Prostate gland (tissue), 2 donors: ENCODE measurements at regions not wholly inside any gene's neighbourhood (a gene's known extent, or its start where the extent isn't known, plus 50 kb on each side); places are given as distances from the start of the nearest gene placed in this dataset.

Experiments
- DNase-seq: peaks from one replicate; pipeline ENCODE4 v3.0.0-alpha.2; 2019; ENCODE audit warnings: low spot score
- H3K27ac ChIP-seq, 2 donors: fragments of 200-600 bp; sonication (generic); 2 replicates each; pipeline ENCODE4 v1.5.1; 2017 to 2019
- H3K27me3 ChIP-seq: fragments of 200-600 bp; sonication (generic); replicated peaks from 2 replicates; pipeline ENCODE4 v1.5.1; 2019; ENCODE audit not compliant: insufficient read depth
- H3K36me3 ChIP-seq, 2 donors: fragments of 200-600 bp; sonication (generic); 1 replicate in 1 of 2; 2 replicates in 1 of 2; pipeline versions ENCODE4 v1.5.1 to v1.8.1; 2017 to 2019
- H3K4me1 ChIP-seq: fragments of 200-600 bp; sonication (generic); replicated peaks from 2 replicates; pipeline ENCODE4 v1.5.1; 2019
- H3K4me3 ChIP-seq, 2 donors: fragments of 200-600 bp; sonication (generic); 2 replicates each; pipeline ENCODE4 v1.5.1; 2017 to 2019
- H3K9me3 ChIP-seq: fragments of 200-600 bp; sonication (generic); 2 replicates; pipeline ENCODE4 v1.5.1; 2017
- POLR2A ChIP-seq: fragments of 450-650 bp; IDR thresholded peaks from one replicate; pipeline ENCODE4 v1.6.1; 2016; ENCODE audit warnings: antibody characterized with exemption, mild to moderate bottlenecking
- POLR2AphosphoS5 ChIP-seq: sonication (generic); formaldehyde crosslinking; IDR thresholded peaks from one replicate; pipeline ENCODE4 v1.6.1; 2017; ENCODE audit warnings: antibody characterized with exemption
- WGBS: methylation state at CpG from one replicate; pipeline ENCODE4 v1.1.5; 2018; 5-methylcytosine and 5-hydroxymethylcytosine counted together
- intact Hi-C: fragments of 100-400 bp; cut with DNase I; formaldehyde crosslinking; loops from one replicate; pipeline ENCODE4 v1.14.2; 2022
- TF ChIP-seq, protein P1 (sequence below), 4 experiments: fragments of 200-600 bp in 2 of 4; fragments of 450-650 bp in 2 of 4; sonication (generic) in 2 of 4; IDR thresholded peaks; 1 replicate in 3 of 4; 2 replicates in 1 of 4; pipeline ENCODE4 v1.5.1; 2016 to 2019; ENCODE audit warnings: antibody characterized with exemption in 4 of 4, mild to moderate bottlenecking in 2 of 4, moderate library complexity in 2 of 4

DNA sequence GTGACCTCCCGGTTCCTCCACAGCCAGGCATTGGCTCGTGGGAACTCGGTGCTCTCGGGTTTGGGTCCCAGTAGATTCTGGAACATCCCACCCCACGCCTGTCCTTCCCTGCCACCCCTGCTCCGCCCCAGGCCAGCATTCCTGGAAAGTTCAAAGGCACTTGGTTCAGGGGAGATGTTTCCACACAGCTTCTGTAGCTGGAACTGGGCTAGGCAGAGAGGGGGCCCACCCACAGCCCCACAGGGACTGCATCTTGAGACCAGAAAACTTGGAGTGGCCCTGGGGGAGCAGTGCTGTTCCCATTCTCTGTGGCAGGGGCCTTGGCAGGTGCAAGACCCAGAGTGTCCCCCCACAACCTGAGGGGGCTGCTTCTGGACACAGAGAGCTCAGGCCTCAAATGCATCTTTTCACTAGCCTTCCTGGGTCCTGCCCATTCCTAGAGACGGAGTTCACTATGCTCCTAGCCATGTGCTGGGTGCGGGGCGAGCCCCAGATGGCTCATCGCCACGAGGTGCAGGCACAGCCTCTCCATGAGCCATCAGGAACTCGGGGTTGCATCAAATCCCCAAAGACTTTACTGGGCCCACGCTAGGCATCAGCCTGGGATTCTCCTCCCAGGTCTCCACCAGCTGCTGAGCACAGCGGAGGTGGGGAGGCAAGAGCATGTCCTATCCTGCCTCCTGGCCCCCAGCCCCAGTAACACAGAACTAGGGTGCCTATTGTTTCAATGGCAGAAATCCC lies 68.7 kb downstream of the ZFP36L2 start:
- Histone ChIP-seq H3K27ac (peak overlapping the region; percentile 79 to 87), H3K9me3 (no peaks in the 10 kb centered on the region), H3K36me3 (no peaks in the 10 kb centered on the region), H3K4me1 (peaks cover 13% of the 10 kb centered on the region), H3K4me3 (no peak overlapping the region), H3K27me3 (no peaks in the 10 kb centered on the region)
- WGBS: 62% methylated on average over 14 of the region's 14 CpGs
- TF ChIP-seq POLR2A (no peak), POLR2AphosphoS5 (no peak)
- TF ChIP-seq, protein P1, sequence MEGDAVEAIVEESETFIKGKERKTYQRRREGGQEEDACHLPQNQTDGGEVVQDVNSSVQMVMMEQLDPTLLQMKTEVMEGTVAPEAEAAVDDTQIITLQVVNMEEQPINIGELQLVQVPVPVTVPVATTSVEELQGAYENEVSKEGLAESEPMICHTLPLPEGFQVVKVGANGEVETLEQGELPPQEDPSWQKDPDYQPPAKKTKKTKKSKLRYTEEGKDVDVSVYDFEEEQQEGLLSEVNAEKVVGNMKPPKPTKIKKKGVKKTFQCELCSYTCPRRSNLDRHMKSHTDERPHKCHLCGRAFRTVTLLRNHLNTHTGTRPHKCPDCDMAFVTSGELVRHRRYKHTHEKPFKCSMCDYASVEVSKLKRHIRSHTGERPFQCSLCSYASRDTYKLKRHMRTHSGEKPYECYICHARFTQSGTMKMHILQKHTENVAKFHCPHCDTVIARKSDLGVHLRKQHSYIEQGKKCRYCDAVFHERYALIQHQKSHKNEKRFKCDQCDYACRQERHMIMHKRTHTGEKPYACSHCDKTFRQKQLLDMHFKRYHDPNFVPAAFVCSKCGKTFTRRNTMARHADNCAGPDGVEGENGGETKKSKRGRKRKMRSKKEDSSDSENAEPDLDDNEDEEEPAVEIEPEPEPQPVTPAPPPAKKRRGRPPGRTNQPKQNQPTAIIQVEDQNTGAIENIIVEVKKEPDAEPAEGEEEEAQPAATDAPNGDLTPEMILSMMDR (IDR thresholded peaks at IDR 0.05): no peak
- DNase-seq: no peak
- intact Hi-C loops: loop anchor here (5.0 kb wide), 1 partner anchor 65 kb away; no protein-coding TSS in a partner anchor

DNA sequence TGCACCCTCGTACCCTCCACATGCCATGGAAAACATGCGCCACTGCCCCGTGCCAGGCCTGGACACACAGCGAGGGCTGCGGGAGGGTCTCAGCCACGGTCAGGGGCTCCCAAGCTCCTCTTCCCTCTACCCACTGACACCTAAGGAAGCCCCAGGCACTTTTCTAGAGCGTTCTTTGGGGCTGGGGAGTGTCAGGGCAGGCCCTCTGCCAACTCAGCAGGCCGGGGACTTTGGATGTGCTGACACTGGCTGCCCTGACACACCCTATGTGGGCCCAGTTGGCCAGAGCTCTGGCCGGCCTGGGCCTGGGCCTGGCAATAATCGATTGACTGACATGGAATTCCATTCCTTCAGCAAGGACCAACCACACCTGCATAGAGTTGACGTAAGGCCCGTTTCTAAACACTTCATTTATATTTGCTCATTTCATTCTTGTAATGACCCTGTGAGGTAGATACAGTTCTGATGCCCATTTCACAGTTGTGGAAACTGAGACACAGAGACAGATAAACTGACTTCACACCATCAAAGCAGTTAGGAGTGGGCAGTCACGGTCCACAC lies 70.5 kb downstream of the ZFP36L2 start:
- no peak for DNase-seq
- no peaks in the 10 kb centered on the region for H3K36me3 ChIP-seq
- H3K4me1 ChIP-seq: peaks cover 13% of the 10 kb centered on the region
- TF ChIP-seq POLR2AphosphoS5 (no peak), POLR2A (no peak)
- TF ChIP-seq, protein P1 (IDR thresholded peaks at IDR 0.05): no peak
- no peaks in the 10 kb centered on the region for H3K27me3 ChIP-seq
- no peaks in the 10 kb centered on the region for H3K9me3 ChIP-seq
- WGBS: 80% methylated on average over 13 of the region's 13 CpGs
- H3K4me3 ChIP-seq: no peak overlapping the region
- intact Hi-C loops: loop anchor here (5.0 kb wide), 1 partner anchor 66 kb away; no protein-coding TSS in a partner anchor
- no peak overlapping the region for H3K27ac ChIP-seq

DNA sequence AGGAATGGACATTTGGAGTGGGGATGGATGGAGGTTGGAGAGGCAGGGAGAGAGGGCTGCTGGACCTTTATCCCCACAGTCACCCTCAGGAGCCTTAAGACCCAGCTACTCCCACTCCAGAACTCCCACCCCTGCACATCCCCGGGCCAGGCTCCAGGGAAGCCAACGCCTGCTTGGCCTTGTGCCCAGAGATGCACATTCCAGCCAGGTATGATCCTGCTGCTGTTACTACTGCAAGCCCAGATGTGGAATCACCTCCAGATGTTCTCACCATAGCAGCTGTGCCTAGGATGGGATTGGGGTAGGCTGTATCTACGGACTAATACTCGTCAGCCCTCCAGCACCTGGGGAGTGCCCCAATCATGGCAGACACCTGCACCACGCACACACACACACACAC lies 71.7 kb downstream of the ZFP36L2 start:
- WGBS: 66% methylated on average over 5 of the region's 5 CpGs
- H3K27ac ChIP-seq: no peak overlapping the region
- DNase-seq: no peak
- intact Hi-C loops: loop anchor here (5.0 kb wide), 1 partner anchor 68 kb away; no protein-coding TSS in a partner anchor
- no peaks in the 10 kb centered on the region for H3K36me3 ChIP-seq
- peaks cover 13% of the 10 kb centered on the region for H3K4me1 ChIP-seq
- TF ChIP-seq POLR2AphosphoS5 (no peak), POLR2A (no peak)
- TF ChIP-seq, protein P1 (IDR thresholded peaks at IDR 0.05): no peak
- no peaks in the 10 kb centered on the region for H3K9me3 ChIP-seq
- no peaks in the 10 kb centered on the region for H3K27me3 ChIP-seq
- H3K4me3 ChIP-seq: no peak overlapping the region

DNA sequence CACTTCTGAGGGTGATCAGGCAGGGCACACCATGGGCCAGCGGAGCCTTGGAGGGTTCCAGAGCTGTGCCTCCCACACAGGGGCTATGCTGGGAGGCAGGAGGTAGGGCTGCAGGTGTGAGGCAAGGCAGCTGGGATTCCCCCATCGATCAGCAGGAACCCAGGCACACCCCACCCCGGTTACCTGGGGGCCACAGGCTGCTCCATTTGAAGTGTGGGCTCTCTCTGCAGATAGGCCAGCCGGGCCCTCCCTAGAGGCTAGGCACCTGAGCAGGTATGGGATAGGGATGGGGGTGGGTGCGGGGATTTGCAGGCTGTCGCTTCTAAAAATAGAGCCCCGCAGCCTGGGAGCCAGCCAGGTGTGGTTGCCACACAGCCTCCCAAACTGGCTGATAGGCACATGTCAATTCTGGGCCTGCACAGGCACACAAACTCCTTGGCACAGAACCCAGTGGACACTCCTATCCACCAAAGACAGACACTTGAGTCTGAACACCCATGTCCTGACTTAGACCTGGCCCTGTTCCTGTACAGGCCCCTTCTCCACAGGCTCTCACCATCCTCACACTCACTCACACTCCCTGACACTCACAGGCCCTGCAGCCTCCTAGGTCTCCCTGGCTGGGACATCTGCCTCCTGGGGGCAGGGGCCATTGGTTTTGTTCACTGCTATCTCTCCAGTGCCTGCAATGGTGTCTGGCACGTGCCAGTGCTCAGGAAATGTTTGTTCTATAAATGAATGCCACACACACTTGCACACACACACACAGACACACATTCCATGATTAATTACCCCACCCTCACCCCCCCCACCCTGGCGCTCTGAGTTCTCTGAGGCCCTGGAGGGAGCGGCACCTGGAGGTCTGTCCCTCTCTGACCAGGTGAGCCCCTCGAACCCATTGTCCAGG lies 73.4 kb downstream of the ZFP36L2 start:
- 70% methylated on average over 8 of the region's 11 CpGs for WGBS
- Histone ChIP-seq H3K4me1 (peaks cover 4% of the 10 kb centered on the region), H3K27ac (no peak overlapping the region), H3K4me3 (no peak overlapping the region), H3K36me3 (no peaks in the 10 kb centered on the region), H3K27me3 (no peaks in the 10 kb centered on the region), H3K9me3 (no peaks in the 10 kb centered on the region)
- no peak for DNase-seq
- intact Hi-C loops: no loop called here
- TF ChIP-seq POLR2AphosphoS5: no peak
- no peak for TF ChIP-seq POLR2A
- TF ChIP-seq, protein P1 (IDR thresholded peaks at IDR 0.05): no peak
